Endothelial cell of umbilical vein (primary cell): ENCODE measurements at regions not wholly inside any gene's neighbourhood (a gene's known extent, or its start where the extent isn't known, plus 50 kb on each side); places are given as distances from the start of the nearest gene placed in this dataset.

ENCODE experiments used
- BruUV-seq: library from RNA; stranded (reverse); fragments of 400-500 nt; replicated peaks from 2 replicates; lab custom pipeline; 2021; lab: Mats Ljungman, UMichigan
- CTCF ChIA-PET: fragments of 300-600, 350-600 bp; sonication (Branson Sonifier 250); formaldehyde crosslinking; loops from one replicate; lab custom pipeline; 2021; ENCODE audit warnings: antibody characterized with exemption, inconsistent platforms; lab: Charles Lee
- POLR2A ChIA-PET: fragments of 300-600, 350-600 bp; sonication (Branson Sonifier 250); formaldehyde crosslinking; loops from one replicate; lab custom pipeline; 2021; ENCODE audit warnings: antibody characterized with exemption, inconsistent platforms; lab: Charles Lee
- DNase-seq: peaks from one replicate; pipeline ENCODE4 v3.0.0-alpha.2; 2011; ENCODE audit warnings: low read depth, low spot score
- FAIRE-seq: peaks from 2 replicates; lab custom pipeline; 2011; peaks lifted over from hg19 to GRCh38; lab: Jason Lieb, UNC
- H2AFZ ChIP-seq: 2 replicates; pipeline ENCODE4 v1.6.0; 2012; ENCODE audit warnings: low read depth, low read length, control low read depth, inconsistent platforms
- H3K27ac ChIP-seq: 2 replicates; pipeline ENCODE4 v1.5.1; 2011; ENCODE audit warnings: low read depth, mild to moderate bottlenecking, control low read depth, low read length, moderate library complexity; ENCODE audit not compliant: insufficient read depth
- H3K27me3 ChIP-seq, 2 experiments: 2 replicates each; pipeline versions ENCODE4 v1.6.0 to v1.6.1; 2011; ENCODE audit warnings: low read length in 2 of 2, mixed read lengths in 1 of 2; ENCODE audit not compliant: control insufficient read depth in 2 of 2, insufficient read depth in 2 of 2
- H3K36me3 ChIP-seq, 2 experiments: 2 replicates in 1 of 2; 3 replicates in 1 of 2; pipeline ENCODE4 v1.5.1; 2011; ENCODE audit warnings: low read length in 2 of 2, mild to moderate bottlenecking in 1 of 2, moderate library complexity in 1 of 2; ENCODE audit not compliant: control insufficient read depth in 2 of 2, insufficient read depth in 2 of 2; ENCODE audit errors: extremely low read depth in 1 of 2
- H3K4me1 ChIP-seq: 3 replicates; pipeline ENCODE4 v1.5.1; 2011; ENCODE audit warnings: mild to moderate bottlenecking, low read length; ENCODE audit not compliant: control insufficient read depth, insufficient read depth; ENCODE audit errors: extremely low read depth
- H3K4me2 ChIP-seq: 2 replicates; pipeline ENCODE4 v1.6.1; 2011; ENCODE audit warnings: low read length, control low read depth, mixed read lengths; ENCODE audit not compliant: insufficient read depth
- H3K4me3 ChIP-seq, 3 experiments: fragments of 200-600 bp in 1 of 3; sonication (generic), shearing (Covaris generic) in 1 of 3; replicated peaks in 1 of 3; 2 replicates each; pipeline ENCODE4 v1.5.1; 2011 to 2016; ENCODE audit warnings: control low read depth in 3 of 3, low read length in 3 of 3, mild to moderate bottlenecking in 2 of 3, inconsistent platforms in 1 of 3, low read depth in 1 of 3, moderate library complexity in 1 of 3; ENCODE audit not compliant: insufficient read depth in 1 of 3
- H3K79me2 ChIP-seq: 2 replicates; pipeline ENCODE4 v1.6.0; 2012; ENCODE audit warnings: low read length, inconsistent platforms; ENCODE audit not compliant: control insufficient read depth, insufficient read depth
- H3K9ac ChIP-seq: replicated peaks from 2 replicates; pipeline ENCODE3; 2011; ENCODE audit warnings: low read length, control low read depth; ENCODE audit not compliant: insufficient read depth; ENCODE audit errors: extremely low read depth
- H3K9me1 ChIP-seq: replicated peaks from 3 replicates; pipeline ENCODE4 v1.6.0; 2011; ENCODE audit warnings: mild to moderate bottlenecking, low read length; ENCODE audit not compliant: control insufficient read depth, insufficient read depth; ENCODE audit errors: extremely low read depth
- H3K9me3 ChIP-seq: replicated peaks from 2 replicates; pipeline ENCODE4 v1.5.1; 2012; ENCODE audit warnings: low read length, inconsistent platforms; ENCODE audit not compliant: control insufficient read depth, insufficient read depth
- H4K20me1 ChIP-seq: replicated peaks from 2 replicates; pipeline ENCODE3; 2011; ENCODE audit warnings: mild to moderate bottlenecking, low read length; ENCODE audit not compliant: control insufficient read depth, insufficient read depth; ENCODE audit errors: extremely low read depth
- EZH2 ChIP-seq: IDR thresholded peaks from 2 replicates; pipeline ENCODE4 v1.6.1; 2012; ENCODE audit warnings: borderline replicate concordance, low read depth, mild to moderate bottlenecking, moderate library complexity, low read length, inconsistent platforms; ENCODE audit not compliant: severe bottlenecking
- FOS ChIP-seq: IDR thresholded peaks from 2 replicates; pipeline ENCODE4 v1.6.1; 2011; ENCODE audit warnings: mild to moderate bottlenecking, low read length, moderate library complexity, borderline replicate concordance; ENCODE audit not compliant: insufficient read depth
- GATA2 ChIP-seq: IDR thresholded peaks from 2 replicates; pipeline ENCODE4 v1.7.0; 2011; ENCODE audit warnings: low read depth, mild to moderate bottlenecking, moderate library complexity, mixed read lengths, low read length; ENCODE audit not compliant: insufficient read length, insufficient read depth
- JUN ChIP-seq: IDR thresholded peaks from 2 replicates; pipeline ENCODE4 v1.6.1; 2011; ENCODE audit warnings: borderline replicate concordance, low read depth; ENCODE audit not compliant: insufficient read length, insufficient read depth
- MYC ChIP-seq: IDR thresholded peaks from one replicate; pipeline ENCODE4 v1.6.1; 2011; ENCODE audit warnings: mild to moderate bottlenecking, low read depth, low read length
- POLR2A ChIP-seq: IDR thresholded peaks from 2 replicates; pipeline ENCODE4 v1.6.1; 2012; ENCODE audit warnings: low read depth, mild to moderate bottlenecking, control low read depth, low read length
- POLR2AphosphoS5 ChIP-seq: IDR thresholded peaks from 2 replicates; pipeline ENCODE4 v1.6.1; 2012; ENCODE audit warnings: low read depth, mild to moderate bottlenecking, control low read depth, low read length, moderate library complexity; ENCODE audit not compliant: insufficient read depth
- dilution Hi-C: fragments of 300-500 bp; cut with MboI; formaldehyde crosslinking; loops from one replicate; pipeline ENCODE4 v1.15.0; 2019; ENCODE audit warnings: low sequenced_read_pairs; ENCODE audit not compliant: extremely low pct_ligation_motif_present
- intact Hi-C: fragments of 100-400 bp; cut with micrococcal nuclease; formaldehyde crosslinking; loops from one replicate; pipeline ENCODE4 v1.10.0; 2022
- TF ChIP-seq, protein P1 (sequence below), 2 donors: IDR thresholded peaks; 1 replicate in 1 of 2; 2 replicates in 1 of 2; pipeline ENCODE4 v1.5.1; 2011; ENCODE audit warnings: low read length in 2 of 2, mild to moderate bottlenecking in 2 of 2, moderate library complexity in 2 of 2, control low read depth in 1 of 2, inconsistent platforms in 1 of 2, low read depth in 1 of 2; ENCODE audit not compliant: insufficient read depth in 1 of 2; ENCODE audit errors: extremely low read depth in 1 of 2
- TF ChIP-seq, protein P2 (sequence below): IDR thresholded peaks from 2 replicates; pipeline ENCODE4 v1.6.1; 2011; ENCODE audit not compliant: insufficient read depth, insufficient read length

DNA sequence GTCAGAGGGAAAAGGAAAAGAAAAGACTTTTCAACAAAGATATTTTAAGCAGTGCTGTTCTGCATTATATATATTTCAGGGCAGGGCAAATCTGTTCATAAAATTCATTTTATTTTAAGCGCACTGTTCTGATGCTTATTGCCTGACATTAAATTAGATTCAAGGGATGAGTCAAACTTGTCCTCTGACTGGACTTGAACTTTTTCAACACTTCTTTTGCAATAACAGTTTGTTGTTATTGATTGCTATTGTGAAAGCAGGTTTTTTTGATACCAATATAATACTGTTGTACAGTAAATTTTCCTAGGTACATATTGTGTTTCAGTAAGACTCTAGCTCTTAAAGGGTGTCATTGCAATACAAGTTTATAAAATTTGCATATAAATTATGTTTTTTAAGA lies 481.3 kb downstream of the NAF1 start:
- Histone ChIP-seq H3K79me2 (no peaks in the 10 kb centered on the region), H3K27ac (no peak overlapping the region), H3K9me3 (peaks cover 1% of the 10 kb centered on the region), H3K9ac (no peak overlapping the region), H3K36me3 (no peaks in the 10 kb centered on the region), H3K4me3 (no peak overlapping the region), H3K4me1 (no peaks in the 10 kb centered on the region), H3K9me1 (no peaks in the 10 kb centered on the region), H4K20me1 (no peaks in the 10 kb centered on the region), H3K4me2 (no peak overlapping the region), H3K27me3 (no peaks in the 10 kb centered on the region), H2AFZ (no peak overlapping the region)
- intact Hi-C loops: no loop called here
- ChIA-PET CTCF (no interaction called here), POLR2A (no interaction called here)
- no peak for TF ChIP-seq POLR2AphosphoS5
- no peak for TF ChIP-seq GATA2
- no peak for TF ChIP-seq FOS
- no peak for TF ChIP-seq EZH2
- TF ChIP-seq MYC: no peak
- TF ChIP-seq, protein P1, sequence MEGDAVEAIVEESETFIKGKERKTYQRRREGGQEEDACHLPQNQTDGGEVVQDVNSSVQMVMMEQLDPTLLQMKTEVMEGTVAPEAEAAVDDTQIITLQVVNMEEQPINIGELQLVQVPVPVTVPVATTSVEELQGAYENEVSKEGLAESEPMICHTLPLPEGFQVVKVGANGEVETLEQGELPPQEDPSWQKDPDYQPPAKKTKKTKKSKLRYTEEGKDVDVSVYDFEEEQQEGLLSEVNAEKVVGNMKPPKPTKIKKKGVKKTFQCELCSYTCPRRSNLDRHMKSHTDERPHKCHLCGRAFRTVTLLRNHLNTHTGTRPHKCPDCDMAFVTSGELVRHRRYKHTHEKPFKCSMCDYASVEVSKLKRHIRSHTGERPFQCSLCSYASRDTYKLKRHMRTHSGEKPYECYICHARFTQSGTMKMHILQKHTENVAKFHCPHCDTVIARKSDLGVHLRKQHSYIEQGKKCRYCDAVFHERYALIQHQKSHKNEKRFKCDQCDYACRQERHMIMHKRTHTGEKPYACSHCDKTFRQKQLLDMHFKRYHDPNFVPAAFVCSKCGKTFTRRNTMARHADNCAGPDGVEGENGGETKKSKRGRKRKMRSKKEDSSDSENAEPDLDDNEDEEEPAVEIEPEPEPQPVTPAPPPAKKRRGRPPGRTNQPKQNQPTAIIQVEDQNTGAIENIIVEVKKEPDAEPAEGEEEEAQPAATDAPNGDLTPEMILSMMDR (IDR thresholded peaks at IDR 0.05; ENCODE audit: extremely low read depth in 1 of 2, insufficient read depth in 1 of 2, low read depth in 1 of 2, low read length in 2 of 2): no peak
- TF ChIP-seq, protein P2, sequence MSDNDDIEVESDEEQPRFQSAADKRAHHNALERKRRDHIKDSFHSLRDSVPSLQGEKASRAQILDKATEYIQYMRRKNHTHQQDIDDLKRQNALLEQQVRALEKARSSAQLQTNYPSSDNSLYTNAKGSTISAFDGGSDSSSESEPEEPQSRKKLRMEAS: no peak
- TF ChIP-seq POLR2A: no peak
- TF ChIP-seq JUN: no peak
- DNase-seq (no peak), FAIRE-seq (no peak)
- no TSS peak for BruUV-seq
- dilution Hi-C loops: no loop called here
